ENCODE measurements at regions not wholly inside any gene's neighbourhood (a gene's known extent, or its start where the extent isn't known, plus 50 kb on each side); places are given as distances from the start of the nearest gene placed in this dataset.
"Not testable (repeated sequence)": the region's sequence is repeated elsewhere in the genome, so short reads cannot be mapped to it uniquely, and the experiment has no call there.

- DNase-seq = no peak
These were observed 798.4 kb upstream of the GRM7 start for GRCh38 chr3:6062261-6063187.

DNA sequence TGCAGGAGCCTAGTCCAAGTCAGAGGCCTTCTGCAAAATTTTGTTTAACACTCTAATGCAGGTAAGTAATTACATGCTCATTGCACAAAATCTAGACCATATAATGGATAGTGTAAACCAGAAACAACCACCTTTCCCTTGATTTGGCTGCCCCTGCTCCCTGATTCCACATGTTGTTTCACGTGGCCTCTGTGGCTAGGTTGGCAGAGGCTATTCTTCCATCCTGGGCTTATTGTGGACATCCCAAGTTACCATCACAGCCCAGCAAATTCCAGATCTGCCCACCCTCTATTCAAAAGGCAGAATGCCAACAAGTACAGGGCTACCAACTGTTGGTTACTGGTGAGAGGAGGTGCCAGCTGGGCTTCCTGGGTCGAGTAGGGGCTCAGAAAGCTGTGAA is 794.5 kb upstream of the GRM7 start:
- DNase-seq = no peak

- not testable (repeated sequence) for DNase-seq
These were observed 793.9 kb upstream of the GRM7 start for GRCh38 chr3:6066868-6067578.

DNA sequence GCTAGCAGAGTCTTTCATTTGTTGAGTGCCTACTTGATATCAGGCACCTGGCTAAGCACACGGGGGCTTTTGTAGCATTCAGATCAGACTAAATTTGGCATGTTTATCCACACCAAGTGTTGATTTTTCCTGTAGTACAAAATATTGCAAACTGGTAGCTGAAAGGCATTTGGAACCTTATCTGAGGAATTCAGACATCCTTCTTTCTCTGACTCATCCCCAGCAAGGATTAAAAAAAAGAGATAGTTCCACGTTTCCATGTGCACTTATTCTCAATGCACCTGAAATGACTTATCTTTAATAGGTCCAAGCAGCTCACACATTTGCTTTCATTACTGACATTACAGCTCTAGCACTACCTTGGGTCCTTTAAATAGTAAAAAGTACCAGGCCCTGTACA is 786.0 kb upstream of the GRM7 start:
- no peak for DNase-seq

DNA sequence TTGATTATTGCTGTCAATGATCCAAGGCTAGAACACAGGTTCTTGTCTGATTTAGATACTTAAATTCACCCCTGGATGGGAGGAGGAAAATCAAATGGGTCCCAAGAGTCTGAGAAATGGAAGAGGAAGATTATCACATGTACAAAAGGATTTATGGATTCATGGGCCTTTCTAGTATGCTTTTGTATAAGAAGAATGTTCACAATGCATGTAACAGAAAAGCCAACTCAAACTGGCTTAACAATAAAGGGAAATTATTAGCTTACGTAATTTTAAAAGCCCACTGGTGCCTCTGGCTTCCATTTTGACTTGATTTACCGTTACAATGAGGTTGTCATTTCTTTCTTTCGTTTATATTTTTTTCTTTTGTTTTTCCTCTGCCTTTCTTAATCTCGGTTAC is 782.5 kb upstream of the GRM7 start:
- no peak for DNase-seq

GRCh38 chr3:6079011-6079410 is 781.9 kb upstream of the GRM7 start:
- no peak for DNase-seq

DNA sequence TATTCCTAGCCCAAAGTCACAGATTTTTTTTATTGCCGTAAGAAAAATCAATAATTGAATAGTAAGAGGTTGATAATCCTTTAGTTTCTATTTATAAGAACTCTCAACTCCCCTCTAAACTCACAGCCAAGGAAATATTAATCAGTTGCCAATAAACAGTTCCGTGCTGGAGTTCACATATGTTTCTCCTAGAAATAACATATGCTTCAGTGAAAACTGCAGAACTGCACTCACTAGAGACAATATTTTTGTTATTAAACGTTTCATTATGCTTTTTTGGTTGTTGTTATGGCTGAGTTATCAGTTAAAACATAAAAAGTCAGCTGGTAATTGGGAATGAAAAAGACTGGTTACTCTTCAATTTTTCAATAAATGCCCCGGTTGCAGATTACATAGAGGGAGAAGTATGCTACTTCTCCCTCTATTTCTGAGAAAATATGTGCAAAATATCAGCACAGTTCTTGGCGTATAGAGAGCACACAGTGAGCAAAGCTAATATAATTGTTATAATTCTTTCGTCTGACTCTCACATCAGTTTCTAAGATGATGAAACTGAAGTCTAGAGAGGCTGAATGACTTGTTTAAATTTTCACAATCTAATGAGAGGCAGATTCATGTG is 781.2 kb upstream of the GRM7 start:
- DNase-seq = no peak

DNA sequence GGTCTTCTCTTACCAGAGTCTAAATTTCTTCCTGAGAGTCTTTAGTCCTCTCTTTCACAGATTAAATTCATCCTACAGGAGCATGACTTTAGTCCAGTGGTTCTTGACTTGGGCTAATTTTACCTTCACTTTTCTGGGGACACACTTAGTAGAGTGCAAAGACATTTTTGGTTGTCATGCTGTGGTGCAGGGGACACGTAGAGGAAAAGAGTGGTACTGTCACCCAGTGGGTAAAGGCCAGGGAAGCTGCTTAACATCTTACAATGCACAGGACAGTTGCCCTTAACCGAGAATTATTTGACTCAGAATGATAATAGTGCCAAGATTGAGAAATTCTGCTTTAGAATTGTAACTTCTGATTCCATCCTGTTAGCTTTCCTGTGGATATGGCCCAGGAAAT is 772.5 kb upstream of the GRM7 start:
- DNase-seq = no peak

DNA sequence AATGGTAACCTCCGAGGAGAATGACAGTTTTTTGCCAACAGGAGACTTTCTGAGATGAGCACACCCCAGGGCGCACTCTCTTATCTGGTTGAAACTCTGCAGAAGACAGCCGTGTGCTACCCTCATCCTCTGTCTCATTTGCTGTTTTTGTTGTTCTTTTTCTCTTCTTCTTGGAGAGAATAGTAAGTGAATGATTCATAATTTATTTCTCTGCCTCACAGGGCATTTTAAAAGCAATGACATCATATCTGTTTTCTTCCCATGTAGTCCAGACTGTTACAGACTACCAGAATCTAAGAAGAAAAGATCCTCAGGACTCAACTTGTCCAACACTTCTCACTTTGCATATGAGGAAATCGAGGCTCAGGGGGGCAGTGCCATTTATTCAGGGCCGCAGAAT is 771.1 kb upstream of the GRM7 start:
- no peak for DNase-seq

GRCh38 chr3:6091262-6091661 is 769.7 kb upstream of the GRM7 start:
- no peak for DNase-seq

- DNase-seq = no peak
These were observed 765.9 kb upstream of the GRM7 start for GRCh38 chr3:6095006-6095405.

- DNase-seq = no peak
These were observed 763.9 kb upstream of the GRM7 start for GRCh38 chr3:6097021-6097420.

DNA sequence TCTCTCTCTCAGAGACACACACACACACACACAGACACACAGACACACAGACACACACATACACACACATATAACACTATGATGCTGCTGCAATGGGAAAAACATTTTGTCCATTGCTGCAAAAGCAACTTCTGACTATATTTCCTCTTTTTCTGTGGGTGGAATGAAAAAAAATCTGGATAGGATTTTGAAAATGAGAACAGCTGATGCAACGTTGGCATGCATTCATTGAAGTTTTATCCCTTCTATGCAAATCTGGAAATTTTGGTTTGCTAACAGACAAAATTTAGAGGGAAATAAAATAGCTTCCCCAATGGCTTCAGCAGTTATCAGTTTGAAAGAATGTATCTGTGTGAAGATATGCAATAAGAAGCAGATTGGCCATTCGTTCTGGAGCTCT is 763.4 kb upstream of the GRM7 start:
- DNase-seq = no peak

DNA sequence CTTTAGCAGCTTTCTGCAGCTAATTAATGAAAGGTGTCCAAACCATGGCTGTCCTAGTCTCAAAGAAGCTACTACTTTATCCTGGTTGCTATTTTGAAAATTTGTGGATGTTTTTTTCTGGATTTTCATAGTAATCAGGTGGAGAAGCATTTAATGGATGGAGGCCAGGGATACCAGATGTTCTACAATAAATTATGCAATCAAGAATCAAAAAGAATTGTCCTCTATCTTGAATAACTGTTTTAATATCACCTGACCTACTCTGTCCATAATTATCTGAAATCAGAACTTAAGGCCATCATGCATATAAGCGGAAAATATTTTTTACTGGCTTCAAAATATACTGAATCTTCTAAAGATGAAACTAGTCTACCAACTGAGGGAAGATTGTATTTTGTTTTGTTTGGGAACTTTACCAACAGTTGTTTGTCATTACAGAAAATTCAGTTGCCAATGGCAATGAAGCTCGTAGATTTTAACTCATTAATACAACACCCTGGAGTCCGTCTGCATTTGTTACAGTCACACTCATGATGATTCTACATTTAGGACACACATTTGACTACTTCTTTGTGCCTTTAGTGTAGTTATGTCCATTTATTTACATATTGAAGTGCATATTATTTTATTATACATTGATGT is 762.3 kb upstream of the GRM7 start:
- DNase-seq = no peak

DNA sequence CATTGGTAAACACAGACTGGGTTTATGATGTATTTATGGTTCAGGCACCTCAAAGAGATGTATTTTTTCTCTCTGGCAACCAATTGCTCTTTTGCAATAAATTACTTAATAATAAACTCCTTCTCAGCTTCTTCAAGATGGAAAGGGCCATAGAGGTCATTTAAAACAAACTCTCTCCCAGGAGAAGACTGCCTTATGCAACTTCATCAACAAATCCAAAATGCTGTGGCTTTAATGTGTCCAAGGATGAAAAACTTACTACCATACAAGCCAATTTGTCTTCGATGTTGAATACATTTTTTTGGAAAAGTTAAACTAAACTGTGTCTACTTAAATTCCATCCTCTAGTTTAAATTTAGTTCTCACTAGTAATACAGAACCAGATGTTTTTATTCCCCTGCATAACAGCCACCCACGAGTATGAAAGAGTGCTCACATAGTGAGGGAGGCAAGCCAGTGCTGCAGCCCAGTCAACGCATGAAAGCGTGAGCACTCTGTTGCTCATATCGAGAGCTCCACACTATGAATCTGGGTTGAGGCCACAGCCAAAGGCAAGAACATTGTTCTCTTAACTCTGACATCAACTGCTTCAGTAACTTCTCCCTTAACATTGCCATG is 761.3 kb upstream of the GRM7 start:
- no peak for DNase-seq

GRCh38 chr3:6105187-6105586 is 755.7 kb upstream of the GRM7 start:
- DNase-seq = no peak

DNA sequence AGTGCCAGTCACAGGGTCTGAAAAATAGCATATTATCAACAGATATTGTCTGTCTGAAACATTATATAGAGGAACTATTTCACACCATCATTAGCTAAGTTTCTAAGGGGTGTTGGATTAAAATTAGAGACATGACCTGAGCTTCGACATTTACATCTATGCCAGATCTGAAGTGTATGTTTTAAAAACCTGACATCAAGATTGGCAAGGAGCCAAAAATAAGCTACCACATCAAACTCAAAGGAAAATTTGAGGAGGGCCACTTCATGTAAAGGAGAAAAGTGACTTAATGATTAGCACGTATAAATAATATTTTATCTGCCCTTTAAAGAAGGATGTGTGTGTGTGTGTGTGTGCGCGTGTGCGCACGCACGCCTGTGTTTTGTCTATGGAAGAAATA is 752.0 kb upstream of the GRM7 start:
- DNase-seq = no peak

- no peak for DNase-seq
These were observed 750.5 kb upstream of the GRM7 start for GRCh38 chr3:6110451-6110850.

DNA sequence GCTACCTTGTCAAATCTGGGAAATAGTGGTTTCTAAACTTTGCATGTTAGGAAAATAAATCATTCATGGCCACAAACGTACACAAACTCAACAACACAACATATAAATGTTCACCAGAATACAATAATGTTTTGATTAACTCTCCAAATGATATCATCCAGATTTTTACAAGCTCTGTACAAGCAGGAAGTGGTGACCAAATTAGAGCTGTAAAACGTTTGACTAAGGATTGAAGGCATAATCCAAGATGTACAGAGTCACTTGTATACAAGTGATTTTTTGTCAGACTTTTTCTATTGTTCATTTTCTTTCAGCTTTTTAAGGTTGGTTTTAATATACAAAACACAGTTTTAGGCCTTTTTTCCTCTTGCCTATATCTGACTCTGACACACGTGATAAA is 748.4 kb upstream of the GRM7 start:
- no peak for DNase-seq

DNA sequence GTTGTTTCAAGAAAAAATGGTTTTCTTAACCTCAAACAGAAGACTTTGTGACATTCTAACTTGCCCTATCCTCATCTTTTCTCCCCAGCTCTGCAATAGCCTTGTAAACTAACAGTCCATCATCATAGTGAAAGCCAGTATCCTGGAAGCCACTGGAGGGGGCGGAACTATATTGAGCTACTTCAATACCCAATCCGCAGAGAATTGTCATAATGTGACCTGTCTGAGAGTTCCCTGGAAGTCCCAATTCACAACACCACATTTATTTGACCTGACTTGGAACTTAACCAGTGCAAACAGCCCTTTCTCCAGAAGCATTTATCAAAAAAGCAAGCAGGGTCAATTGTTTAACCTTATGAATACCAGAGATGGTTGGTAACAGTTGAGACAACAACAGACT is 747.6 kb upstream of the GRM7 start:
- no peak for DNase-seq

- DNase-seq = no peak
These were observed 741.5 kb upstream of the GRM7 start for GRCh38 chr3:6119367-6119766.

DNA sequence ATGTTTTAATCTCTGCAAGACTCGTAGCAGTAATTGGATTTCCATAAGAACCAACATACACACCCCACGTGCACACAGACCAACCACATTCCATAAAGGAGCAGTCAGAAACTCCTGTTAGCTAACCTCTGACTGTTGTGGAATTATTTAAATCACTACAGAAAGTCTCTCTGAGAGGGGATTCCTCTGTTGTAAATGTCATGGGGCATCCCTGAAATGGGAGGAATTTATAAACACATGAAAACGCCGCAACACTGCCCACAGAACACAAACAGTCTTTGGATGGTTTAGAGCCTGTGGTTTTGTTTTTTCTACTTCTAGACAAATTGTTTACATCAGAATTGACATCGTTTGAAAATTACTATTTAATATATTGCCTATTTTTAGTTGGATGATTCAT is 740.1 kb upstream of the GRM7 start:
- DNase-seq = no peak

DNA sequence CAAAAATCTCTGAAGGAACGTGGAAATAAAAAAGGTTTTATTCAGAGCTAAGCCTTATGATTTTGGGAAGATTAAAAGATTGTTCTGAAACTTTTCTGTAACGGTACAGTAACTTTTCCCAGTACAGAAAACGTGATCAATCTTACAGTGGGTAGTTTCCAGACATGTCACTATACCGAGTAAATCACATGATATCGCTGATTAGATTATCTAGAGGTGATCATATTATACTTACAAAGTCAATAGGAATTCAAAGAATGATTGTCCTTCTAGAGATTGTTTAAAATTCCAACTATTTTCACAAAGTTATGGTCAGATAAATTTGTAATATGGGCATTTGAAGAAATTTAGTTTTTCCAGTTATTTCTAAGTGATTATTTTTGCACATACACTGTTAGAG is 736.0 kb upstream of the GRM7 start:
- DNase-seq = no peak
